GM21423 (cell line): ENCODE measurements at regions not wholly inside any gene's neighbourhood (a gene's known extent, or its start where the extent isn't known, plus 50 kb on each side); places are given as distances from the start of the nearest gene placed in this dataset.

Experiments used
- ATAC-seq: cut with Tn5 transposase; IDR thresholded peaks from one replicate; pipeline ENCODE4 v1.9.1; 2021; ENCODE audit warnings: mild to moderate bottlenecking, moderate library complexity; ENCODE audit not compliant: unreplicated experiment

DNA sequence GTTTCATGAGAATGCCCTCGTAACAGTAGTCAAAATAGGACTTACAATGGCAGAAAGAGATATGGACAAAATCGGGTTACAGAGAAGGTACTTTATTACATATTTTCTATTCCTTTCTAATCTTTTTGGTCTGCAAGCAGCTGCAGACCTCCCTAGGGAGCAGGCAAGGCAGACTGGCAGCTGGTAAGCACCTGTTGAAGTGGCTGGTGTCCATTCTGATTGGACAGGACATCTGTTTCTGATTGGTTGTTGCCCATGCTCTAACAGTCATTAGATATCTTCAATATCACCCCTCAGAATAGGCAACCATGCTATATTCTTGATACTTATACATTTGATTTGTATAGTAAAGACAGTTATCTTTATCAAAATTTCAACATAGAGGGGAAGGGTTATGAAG is 606.3 kb downstream of the KCNJ2 start:
- ATAC-seq = no peak

DNA sequence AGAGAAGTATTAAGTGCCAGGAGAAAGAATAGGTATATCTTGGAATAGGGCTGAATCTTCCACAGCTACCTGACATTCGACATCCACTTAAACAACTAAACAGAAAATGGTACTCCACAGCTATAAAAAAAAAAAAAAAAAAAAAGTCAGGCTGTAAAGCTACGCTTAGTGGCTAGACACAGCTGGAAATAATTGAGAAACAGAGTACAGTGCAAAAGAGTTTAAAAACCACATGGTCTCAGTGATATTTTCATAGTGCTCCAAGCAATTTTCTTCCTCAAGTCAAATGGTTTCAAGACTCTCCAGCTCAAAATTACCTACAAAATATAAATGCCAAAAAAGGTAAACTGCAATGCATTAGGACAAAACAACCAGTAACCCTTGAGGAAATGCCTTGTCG is 607.1 kb downstream of the KCNJ2 start:
- no peak for ATAC-seq

DNA sequence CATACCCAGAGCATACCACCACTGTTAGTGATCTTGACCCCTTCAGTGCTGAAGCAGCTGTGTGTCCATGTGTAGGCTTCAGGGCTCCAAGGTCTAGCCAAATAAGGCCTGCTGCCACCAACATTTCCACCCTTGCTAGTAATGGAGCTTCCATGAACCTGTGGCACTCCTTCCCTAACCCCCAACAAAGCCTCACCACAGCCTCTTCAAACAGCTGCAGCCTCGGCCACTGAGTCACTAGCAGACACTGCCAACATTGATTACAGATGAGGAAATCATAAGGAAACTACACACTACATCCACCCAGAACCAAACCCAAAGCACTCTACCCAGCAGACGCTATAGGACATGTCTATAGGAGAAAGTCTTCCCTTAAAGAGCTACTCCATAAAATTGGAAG is 610.7 kb downstream of the KCNJ2 start:
- no peak for ATAC-seq

DNA sequence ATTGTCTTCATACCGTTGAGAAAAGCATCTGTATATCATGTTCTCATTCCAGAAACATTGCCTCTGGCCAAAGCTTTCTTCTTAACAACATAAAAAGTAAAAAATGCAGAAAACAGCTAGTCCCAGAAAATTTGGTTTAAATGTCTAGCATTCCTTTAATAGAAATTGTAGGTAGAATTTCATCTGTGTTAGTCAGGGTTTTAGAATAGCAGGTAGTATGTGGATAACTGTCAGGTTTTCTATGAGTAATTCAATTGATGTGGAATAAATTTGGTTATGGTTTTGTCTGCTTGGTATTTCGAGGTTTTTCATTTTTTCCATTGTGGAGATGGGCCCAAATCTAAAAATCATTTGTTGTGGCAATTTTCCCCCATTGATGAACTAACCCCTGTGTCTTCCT is 616.7 kb downstream of the KCNJ2 start:
- no peak for ATAC-seq

DNA sequence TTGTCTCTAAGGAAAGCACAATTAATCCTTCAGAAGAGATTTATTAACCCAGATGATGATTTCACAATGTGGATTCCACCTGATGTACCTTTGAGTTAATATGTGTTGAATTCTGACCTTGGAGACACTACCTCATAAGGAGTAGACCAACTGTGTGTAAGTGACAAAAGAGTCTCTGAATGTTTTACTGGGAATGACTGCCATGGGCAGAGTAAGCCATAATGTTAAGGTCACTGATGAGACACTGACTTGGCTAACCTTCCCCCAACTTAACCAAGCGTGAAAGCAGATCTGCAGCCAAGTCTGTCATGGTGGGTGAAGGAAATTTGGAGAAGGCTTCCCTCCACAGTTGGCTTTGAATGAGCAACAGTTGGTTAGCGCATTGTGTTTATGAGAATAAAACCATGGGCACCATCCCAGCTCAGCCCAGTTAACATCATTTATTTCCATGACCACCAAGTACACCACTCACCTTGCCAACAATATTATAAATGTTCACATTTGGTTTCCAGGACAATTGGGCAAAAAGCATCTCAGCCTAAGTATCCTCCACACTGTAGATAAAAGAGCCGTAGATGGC is 618.5 kb downstream of the KCNJ2 start:
- no peak for ATAC-seq

DNA sequence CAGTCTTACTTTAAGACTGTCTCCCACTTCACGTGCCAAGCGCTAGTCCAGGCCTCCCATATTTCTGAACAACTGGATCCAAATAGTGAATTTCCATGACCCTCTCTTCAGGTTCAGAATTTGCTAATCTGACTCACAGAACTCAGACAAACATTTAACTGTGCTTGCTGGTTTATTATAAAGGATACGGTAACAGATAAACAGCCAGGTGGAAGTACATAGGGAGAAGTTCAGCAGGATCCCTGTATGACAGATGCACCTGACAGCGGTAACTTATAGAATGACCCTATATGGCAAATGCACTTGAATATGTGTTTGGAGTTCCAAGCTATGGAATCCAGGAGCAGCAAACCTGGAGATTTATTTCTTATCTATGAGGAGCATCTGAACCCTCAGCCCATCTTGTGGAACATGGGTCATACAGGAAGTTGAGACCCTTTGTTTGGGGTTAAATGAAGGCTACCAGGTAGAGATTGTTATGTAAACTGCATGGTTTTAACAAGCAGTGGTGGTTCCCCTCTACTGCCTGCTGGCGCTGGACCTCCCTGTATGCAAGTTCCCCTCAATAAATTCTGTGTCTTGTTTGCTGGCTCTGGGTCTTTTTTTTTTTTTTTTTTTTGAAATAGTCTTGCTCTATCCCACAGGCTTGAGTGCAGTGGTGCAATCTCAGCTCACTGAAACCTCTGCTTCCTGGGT is 622.6 kb downstream of the KCNJ2 start:
- ATAC-seq = no peak

DNA sequence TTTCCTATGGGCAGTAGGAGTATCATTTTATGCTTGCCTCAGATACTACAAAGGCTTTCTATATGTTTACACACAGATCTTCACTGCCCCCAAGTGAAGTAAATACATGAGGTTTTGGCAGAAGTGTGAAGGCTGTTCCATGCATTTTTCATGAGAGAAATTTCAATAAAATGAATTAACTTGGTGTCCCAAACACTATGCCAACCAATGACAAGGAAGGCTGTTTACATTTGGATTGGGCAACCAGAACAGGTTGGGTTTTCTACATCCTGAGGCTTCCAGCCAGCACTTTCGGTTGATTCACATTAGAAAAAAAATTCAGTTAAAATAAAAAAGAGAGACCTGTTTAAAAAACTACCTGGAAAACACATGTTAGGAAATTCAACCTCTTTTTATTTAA is 625.4 kb downstream of the KCNJ2 start:
- no peak for ATAC-seq

DNA sequence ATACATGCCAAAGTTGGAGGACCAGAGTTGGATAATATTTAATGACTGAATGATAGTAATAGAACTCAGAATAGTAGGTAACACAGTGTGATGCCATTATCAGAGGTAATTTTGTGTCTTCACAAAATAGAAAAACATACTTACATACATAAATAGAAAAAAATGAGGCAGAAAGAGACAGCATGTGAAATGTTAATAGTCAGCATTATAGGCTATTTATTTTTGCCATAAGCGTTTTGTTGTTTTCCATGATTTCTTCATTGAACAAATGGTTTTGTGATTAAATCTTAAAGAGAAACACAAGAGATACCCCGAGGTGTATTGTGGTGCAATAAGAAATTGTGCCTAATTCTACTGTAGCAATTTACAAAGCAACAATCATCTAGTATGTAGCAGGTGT is 626.3 kb downstream of the KCNJ2 start:
- ATAC-seq = no peak

DNA sequence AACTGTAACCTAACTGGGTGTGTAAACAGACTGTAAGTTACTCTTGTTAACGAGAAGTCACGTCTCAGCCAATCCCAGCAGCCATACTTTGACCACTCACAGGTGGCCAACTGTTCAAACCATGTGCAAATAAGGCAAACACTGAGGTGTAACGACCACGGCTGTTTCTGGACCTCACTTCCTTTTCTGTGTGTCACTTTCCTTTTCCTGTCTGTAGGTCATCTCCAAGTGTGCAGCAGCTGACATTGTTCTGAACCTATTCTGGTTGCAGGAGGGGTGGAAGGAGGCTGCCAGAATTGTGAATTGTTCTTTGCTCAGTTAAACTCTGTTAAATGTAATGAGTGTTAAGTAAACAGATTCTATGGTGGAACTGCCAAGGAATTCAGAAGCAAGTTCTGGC is 627.4 kb downstream of the KCNJ2 start:
- ATAC-seq = no peak

DNA sequence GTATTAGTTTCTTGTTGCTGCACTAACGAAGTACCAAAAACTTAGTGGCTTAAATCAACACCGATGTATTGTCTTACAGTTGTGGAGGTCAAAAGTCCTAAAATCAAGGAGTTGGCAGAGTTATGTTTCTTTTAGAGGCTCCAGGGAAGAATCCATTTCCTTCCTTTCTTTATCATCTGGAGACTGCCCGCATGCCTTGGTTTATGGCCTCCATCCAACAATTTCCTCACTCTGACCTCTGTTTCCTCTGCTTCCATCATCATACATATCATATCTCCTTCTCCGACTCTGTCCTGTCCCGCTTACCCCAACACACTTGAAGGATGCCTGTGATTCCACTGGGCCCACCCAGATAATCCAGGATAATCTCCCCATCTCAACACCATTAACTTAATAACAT is 627.8 kb downstream of the KCNJ2 start:
- ATAC-seq = no peak

DNA sequence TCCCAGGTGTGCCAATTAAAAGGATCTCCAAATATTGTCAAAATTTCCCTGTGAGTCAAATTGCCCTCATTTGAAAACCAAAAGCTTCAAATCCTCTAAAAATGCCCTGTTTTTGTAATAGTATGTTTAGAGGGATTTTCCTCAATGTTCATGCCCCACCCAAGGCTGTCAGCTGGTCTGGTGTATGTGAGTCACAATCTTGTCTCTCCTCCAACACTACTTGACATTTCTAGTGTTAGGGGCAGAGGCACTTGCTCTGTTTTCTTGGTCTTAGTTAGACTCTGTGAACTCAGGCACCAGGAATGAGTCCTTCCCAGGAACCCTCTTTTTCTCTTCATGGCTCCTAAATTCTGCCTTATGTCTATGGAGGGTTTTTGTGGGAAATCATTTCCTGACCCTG is 634.8 kb downstream of the KCNJ2 start:
- no peak for ATAC-seq

DNA sequence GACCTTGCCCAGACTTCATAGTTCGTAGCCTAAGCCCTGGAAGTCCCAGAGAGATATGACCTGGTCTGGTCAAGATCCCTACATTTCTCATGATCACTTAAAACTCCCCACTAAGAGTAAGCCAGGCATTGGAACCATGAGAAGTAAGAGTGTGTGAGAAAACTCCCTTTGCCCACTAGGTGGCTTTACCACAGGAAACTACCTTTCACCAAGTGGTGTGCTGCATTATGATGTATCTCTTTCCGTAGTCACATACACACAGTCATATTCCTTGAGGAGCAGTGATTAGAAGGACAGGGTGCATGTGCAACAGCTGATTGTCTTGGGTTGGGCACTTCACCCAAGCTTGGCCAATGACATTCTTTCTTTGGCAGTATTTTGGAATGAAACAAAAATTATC is 639.3 kb downstream of the KCNJ2 start:
- ATAC-seq = no peak

DNA sequence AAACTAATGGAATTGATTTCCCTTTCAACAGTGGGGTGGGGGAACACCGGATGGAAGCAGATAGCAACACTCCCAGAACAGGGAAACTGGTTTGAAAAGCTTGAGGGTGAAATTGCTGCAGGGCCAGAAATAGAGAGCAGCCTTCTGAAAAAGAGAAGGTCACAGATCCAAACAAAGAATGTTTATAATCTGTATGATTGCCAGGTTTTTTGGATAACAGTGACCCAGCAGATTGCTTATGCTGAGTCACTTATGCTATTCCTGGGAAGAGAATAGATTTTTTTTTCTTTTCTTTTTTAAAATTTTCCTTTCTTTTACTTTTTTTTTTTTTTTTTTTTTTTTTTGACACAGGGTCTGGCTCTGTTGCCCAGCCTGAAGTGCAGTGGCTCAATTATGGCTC is 641.3 kb downstream of the KCNJ2 start:
- no peak for ATAC-seq

DNA sequence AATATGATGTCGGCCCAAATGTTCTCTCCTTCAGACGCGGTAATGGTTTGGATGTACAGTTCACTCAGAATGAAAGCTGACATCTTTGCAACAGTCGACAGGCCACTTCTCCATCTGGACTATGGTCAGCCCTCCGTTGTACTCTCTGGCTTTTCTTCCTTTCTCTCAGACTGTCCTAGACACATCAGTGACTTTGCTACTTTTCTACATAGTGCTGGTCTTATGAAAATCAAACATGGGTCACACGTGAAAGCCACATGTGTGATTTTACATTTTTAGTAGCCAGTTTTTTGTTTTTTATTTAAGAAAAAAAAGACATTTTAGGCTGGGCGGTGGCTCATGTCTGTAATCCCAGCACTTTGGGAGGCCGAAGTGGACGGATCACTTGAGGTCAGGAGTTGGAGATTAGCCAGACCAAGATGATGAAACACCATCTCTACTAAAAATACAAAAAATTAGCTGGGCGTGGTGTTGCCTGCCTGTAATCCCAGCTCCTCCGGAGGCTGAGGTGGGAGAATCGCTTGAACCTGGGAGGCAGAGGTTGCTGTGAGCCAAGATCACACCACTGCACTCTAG is 644.1 kb downstream of the KCNJ2 start:
- ATAC-seq = no peak

DNA sequence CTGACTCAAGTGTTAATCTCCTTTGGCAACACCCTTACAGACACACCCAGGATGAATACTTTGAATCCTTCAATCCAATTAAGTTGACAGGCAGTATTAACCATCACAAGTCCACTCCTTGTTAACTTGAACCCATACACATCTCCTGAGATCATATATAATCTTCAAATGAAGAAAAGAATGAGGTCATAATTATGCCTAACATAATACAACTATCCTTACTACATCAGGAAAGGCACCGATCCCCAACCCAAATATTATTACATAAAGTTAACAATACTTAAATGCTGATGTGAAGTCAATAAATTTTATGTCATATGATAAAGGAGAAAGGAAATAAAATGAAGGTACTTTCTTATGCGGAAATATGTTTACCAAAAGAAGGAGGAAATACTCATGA is 649.9 kb downstream of the KCNJ2 start:
- no peak for ATAC-seq

DNA sequence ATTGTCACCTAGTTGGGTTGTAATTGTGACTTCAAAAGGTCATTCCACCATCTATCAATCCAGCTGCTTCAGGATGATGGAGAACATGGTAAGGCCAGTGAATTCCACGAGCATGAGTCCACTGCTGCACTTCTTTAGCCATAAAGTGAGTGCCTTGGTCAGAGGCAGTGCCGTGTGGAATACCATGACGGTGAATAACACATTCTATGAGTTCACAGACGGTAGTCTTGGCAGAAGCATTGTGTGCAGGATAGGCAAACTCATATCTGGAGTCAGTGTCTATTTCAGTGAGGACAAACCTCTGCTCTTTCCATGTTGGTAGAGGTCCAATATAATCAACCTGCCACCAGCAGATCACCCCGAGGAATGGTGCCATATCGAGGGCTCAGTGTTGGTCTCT is 650.9 kb downstream of the KCNJ2 start:
- no peak for ATAC-seq

DNA sequence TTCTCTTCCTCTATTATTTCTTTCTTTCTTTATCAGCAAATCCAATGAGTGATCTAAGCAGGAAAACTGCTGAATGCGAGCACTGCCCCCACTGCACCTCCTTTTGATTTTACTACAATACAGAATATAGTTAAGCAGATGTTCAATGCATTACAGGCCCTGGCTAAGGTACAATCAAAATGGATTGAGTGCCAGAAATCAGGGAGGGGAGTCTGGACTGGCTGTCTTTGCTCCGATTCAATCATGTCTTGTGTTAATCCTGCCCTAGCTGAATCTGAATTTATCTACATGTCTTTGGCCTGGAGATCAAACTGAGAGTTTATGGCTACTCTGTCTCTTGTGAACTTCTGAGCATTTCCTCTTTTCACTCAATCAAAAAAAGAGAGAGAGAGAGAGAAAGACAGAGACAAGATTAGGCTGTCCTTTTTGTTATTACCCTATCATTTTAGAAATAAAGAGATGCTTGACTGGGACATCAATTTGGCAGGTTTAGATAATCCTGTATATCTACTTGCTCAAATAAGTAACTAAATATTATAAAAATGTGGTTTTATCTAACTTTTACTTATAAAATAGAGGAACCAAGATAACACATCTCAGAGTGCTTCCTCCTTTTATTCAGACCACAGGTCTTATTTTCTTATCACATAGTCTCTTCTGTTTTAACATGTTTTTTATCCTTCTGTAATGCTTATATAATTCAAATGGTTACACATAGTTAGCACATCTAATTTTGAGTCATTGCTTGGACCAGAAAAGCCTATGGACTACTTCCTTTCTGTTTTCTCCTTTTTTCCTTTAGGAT is 656.2 kb downstream of the KCNJ2 start:
- ATAC-seq = no peak

DNA sequence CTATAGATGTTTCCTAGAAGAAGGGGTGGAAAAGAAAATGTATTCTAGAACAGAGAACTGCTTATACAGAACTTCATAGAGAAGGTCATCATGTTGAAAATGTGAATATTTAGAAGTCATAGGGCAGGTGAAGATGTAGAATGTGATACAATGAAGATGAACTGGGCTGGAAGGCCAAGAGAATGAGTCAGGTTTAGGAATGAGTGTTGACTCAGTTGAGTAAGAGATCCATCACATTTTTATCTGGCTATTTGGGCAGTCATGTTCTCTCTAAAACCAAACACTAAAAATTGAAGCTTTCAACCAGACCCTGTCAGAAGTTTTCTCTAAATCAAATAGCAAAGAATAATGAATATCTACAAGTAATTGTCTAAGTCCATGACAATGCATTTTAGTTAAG is 660.5 kb downstream of the KCNJ2 start:
- ATAC-seq = no peak

DNA sequence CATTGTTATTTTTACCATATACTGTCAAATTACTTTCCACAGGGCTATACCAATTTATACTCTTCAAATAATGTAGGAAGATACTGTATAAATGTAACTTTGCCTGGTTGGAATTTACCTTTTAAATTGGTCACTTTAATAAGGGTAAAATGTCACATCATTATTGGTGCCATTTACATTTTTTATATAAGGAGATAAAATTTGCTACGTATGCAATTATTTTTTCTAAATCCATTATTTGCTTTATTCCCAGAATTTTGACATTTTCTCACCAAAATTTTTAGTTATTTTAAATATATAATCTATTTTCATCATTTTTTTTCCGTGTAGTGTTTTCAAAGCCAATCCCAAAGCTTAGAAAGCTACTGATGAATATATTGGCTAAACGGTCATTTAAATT is 664.7 kb downstream of the KCNJ2 start:
- ATAC-seq = no peak

DNA sequence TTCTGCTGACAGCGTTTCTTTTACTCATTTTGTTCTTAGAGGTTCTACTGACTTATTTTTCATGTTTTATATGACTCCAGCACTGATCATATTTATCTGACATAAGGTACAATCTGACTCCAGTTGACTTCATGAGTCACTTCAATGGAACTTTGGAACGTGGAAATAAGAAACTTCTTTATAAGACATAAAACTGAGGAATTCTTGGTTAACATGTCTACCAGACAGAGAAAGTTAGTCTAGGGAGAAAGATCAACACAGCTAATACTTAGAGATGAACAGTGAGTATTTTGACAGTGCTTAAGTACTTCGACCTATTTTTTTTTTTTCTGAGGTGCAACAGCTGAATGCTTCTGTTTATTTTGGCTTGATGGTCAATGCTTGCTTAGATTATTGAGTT is 679.5 kb downstream of the KCNJ2 start:
- no peak for ATAC-seq

DNA sequence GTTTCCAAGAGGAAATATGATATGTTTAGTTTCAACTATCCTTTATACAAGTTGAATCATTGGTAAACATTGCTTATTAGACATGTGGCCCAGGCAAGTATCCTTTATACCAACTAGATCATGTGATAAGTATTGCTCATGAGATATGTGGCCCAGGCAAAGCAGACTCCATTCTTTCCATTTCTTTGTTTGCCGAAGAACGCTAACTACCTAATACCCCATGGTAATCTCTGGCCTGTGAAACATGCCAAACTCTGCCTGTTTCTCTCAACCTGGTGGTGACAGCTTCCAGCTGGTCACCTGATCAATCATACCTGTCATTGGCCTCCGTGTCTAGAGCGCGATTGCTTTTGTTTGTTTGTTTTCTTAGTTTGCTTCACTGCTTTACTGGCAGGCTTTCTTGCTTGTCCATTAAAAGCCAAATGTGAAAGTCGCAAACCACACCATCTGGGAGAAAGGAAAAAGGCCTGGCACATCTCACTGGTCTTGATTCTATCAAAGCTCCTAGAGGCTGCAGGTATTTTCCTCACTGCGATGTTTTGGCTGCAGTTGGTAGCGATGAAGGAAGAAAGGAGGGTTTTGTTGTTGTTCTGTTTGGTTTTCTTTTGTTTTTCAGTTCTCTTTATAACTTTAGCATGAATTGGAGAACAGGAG is 686.2 kb downstream of the KCNJ2 start:
- ATAC-seq = no peak
